ENCODE measurements at regions not wholly inside any gene's neighbourhood (a gene's known extent, or its start where the extent isn't known, plus 50 kb on each side); places are given as distances from the start of the nearest gene placed in this dataset.

GRCh38 chrX:39532761-39533160 lies 565.0 kb downstream of the BCOR start:
- Histone ChIP-seq H3K9me3 (no peaks in the 10 kb centered on the region), H3K4me3 (no peak overlapping the region), H3K27me3 (no peaks in the 10 kb centered on the region), H3K36me3 (no peaks in the 10 kb centered on the region), H3K4me1 (no peaks in the 10 kb centered on the region), H3K27ac (no peak overlapping the region)
- in situ Hi-C loops (cut with MboI; ENCODE audit: low pct_ligation_motif_present in 1 of 4, low pct_unique_long_range_greater_than_20kb in 1 of 4, low sequenced_read_pairs in 3 of 4) = no loop called here
- 89% methylated on average over 4 of the region's 4 CpGs; no CpG with 5 or more reads in 1 of the 2 donors for WGBS, 2 donors (ENCODE audit: low coverage in 1 of 2)
- DNase-seq = no peak
- intact Hi-C loops (cut with DNase I; ENCODE audit: low total_unique reads) = no loop called here
- TF ChIP-seq POLR2AphosphoS5 (IDR thresholded peaks at IDR 0.05) = no peak
- no peak for TF ChIP-seq POLR2A (IDR thresholded peaks at IDR 0.05)
- TF ChIP-seq, protein P1, sequence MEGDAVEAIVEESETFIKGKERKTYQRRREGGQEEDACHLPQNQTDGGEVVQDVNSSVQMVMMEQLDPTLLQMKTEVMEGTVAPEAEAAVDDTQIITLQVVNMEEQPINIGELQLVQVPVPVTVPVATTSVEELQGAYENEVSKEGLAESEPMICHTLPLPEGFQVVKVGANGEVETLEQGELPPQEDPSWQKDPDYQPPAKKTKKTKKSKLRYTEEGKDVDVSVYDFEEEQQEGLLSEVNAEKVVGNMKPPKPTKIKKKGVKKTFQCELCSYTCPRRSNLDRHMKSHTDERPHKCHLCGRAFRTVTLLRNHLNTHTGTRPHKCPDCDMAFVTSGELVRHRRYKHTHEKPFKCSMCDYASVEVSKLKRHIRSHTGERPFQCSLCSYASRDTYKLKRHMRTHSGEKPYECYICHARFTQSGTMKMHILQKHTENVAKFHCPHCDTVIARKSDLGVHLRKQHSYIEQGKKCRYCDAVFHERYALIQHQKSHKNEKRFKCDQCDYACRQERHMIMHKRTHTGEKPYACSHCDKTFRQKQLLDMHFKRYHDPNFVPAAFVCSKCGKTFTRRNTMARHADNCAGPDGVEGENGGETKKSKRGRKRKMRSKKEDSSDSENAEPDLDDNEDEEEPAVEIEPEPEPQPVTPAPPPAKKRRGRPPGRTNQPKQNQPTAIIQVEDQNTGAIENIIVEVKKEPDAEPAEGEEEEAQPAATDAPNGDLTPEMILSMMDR (IDR thresholded peaks at IDR 0.05) = no peak
- no peak for TF ChIP-seq EP300 (IDR thresholded peaks at IDR 0.05; ENCODE audit: low read depth)

DNA sequence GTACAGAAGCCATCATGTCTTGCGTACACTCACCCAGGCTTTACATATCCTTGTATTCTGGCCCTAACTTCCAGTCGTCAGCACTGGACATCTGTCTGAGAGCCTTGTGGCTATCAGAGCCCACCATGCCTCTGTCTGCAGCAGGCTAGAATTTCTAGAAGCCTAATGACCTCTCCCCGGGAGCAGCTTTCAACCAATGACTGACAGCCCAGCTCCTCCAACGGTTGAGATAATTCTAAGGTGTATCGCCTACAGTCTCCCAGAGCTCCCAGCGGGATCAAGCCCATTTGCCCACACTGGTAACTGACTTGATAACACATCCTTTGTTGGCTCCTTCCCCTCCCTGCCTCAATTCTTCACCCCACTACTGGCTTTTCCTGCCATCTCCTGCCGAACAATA lies 562.8 kb downstream of the BCOR start:
- Histone ChIP-seq H3K9me3 (no peaks in the 10 kb centered on the region), H3K27ac (no peak overlapping the region)

DNA sequence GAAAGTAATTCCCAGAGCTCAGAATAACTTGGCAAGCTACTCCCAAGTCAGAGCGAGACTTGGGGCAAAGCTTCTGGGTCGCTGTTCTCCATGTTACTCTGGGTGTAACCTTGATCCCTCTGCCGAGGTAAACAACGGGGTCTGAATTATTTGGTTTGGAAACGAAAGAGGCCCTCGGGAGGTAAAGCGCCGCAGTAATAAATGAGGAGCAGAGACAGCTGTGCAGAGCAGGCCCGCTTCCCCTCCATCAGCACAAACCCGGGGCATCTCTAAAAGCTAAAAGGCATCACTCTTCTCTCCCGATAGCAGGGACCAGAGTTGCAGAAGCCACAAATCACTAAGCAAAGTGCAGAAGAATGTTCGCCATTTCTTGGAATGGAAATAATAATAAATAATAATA lies 561.5 kb downstream of the BCOR start:
- intact Hi-C loops (cut with DNase I; ENCODE audit: low total_unique reads) = no loop called here

More for the DNA sequence above, 562.8 kb downstream of the BCOR start:
- intact Hi-C loops (cut with DNase I; ENCODE audit: low total_unique reads) = no loop called here
- Histone ChIP-seq H3K4me3 (no peak overlapping the region), H3K4me1 (no peaks in the 10 kb centered on the region), H3K36me3 (no peaks in the 10 kb centered on the region), H3K27me3 (no peaks in the 10 kb centered on the region)
- no peak for DNase-seq
- in situ Hi-C loops (cut with MboI; ENCODE audit: low pct_ligation_motif_present in 1 of 4, low pct_unique_long_range_greater_than_20kb in 1 of 4, low sequenced_read_pairs in 3 of 4) = no loop called here
- TF ChIP-seq POLR2A (IDR thresholded peaks at IDR 0.05) (no peak), POLR2AphosphoS5 (IDR thresholded peaks at IDR 0.05) (no peak), EP300 (IDR thresholded peaks at IDR 0.05; ENCODE audit: low read depth) (no peak)
- TF ChIP-seq, protein P1 (IDR thresholded peaks at IDR 0.05) = no peak
- WGBS, 2 donors (ENCODE audit: low coverage in 1 of 2) = 82% methylated on average over 7 of the region's 7 CpGs; no CpG with 5 or more reads in 1 of the 2 donors

GRCh38 chrX:39541881-39542280 lies 555.9 kb downstream of the BCOR start:
- Histone ChIP-seq H3K4me3 (no peak overlapping the region), H3K4me1 (no peaks in the 10 kb centered on the region), H3K27me3 (no peaks in the 10 kb centered on the region), H3K36me3 (no peaks in the 10 kb centered on the region), H3K9me3 (no peaks in the 10 kb centered on the region), H3K27ac (no peak overlapping the region)
- 91% methylated on average over 5 of the region's 5 CpGs; no CpG with 5 or more reads in 1 of the 2 donors for WGBS, 2 donors (ENCODE audit: low coverage in 1 of 2)
- DNase-seq = no peak
- intact Hi-C loops (cut with DNase I; ENCODE audit: low total_unique reads) = no loop called here
- TF ChIP-seq POLR2A (IDR thresholded peaks at IDR 0.05) (no peak), EP300 (IDR thresholded peaks at IDR 0.05; ENCODE audit: low read depth) (no peak), POLR2AphosphoS5 (IDR thresholded peaks at IDR 0.05) (no peak)
- TF ChIP-seq, protein P1 (IDR thresholded peaks at IDR 0.05) = no peak
- in situ Hi-C loops (cut with MboI; ENCODE audit: low pct_ligation_motif_present in 1 of 4, low pct_unique_long_range_greater_than_20kb in 1 of 4, low sequenced_read_pairs in 3 of 4) = no loop called here

More for the DNA sequence above, 561.5 kb downstream of the BCOR start:
- Histone ChIP-seq H3K36me3 (no peaks in the 10 kb centered on the region), H3K4me3 (no peak overlapping the region), H3K4me1 (no peaks in the 10 kb centered on the region), H3K27me3 (no peaks in the 10 kb centered on the region), H3K9me3 (no peaks in the 10 kb centered on the region), H3K27ac (no peak overlapping the region)
- TF ChIP-seq POLR2A (IDR thresholded peaks at IDR 0.05) (no peak), EP300 (IDR thresholded peaks at IDR 0.05; ENCODE audit: low read depth) (no peak), POLR2AphosphoS5 (IDR thresholded peaks at IDR 0.05) (no peak)
- TF ChIP-seq, protein P1 (IDR thresholded peaks at IDR 0.05) = no peak
- 75% methylated on average over 12 of the region's 12 CpGs; no CpG with 5 or more reads in 1 of the 2 donors for WGBS, 2 donors (ENCODE audit: low coverage in 1 of 2)
- DNase-seq = no peak
- in situ Hi-C loops (cut with MboI; ENCODE audit: low pct_ligation_motif_present in 1 of 4, low pct_unique_long_range_greater_than_20kb in 1 of 4, low sequenced_read_pairs in 3 of 4) = no loop called here

Data from transverse colon (tissue), 4 donors.